ENCODE measurements at regions not wholly inside any gene's neighbourhood (a gene's known extent, or its start where the extent isn't known, plus 50 kb on each side); places are given as distances from the start of the nearest gene placed in this dataset.

- no peaks in the 10 kb centered on the region for H3K9me3 ChIP-seq (ENCODE audit: control insufficient read depth, insufficient read depth, low read depth, low read length)
- no peaks in the 10 kb centered on the region for H3K4me1 ChIP-seq (ENCODE audit: control insufficient read depth, insufficient read depth, low read length)
- POLR2A ChIA-PET: no interaction called here
- H3K4me3 ChIP-seq (ENCODE audit: low read depth, low read length): no peak overlapping the region
- no peak overlapping the region for H3K27ac ChIP-seq (ENCODE audit: extremely low read depth, low read depth, low read length)
- no peak for TF ChIP-seq SCRT2 (tag by site-specific recombination; IDR thresholded peaks at IDR 0.05)
- TF ChIP-seq ZNF280D (tag by site-specific recombination; IDR thresholded peaks at IDR 0.05): no peak
- TF ChIP-seq ZNF324 (tag by site-specific recombination; IDR thresholded peaks at IDR 0.05): no peak
- TF ChIP-seq PRDM6 (tag by site-specific recombination; IDR thresholded peaks at IDR 0.05): no peak
- TF ChIP-seq AEBP2 (tag by site-specific recombination; IDR thresholded peaks at IDR 0.05; ENCODE audit: borderline replicate concordance): no peak
- no peak for TF ChIP-seq ZNF521 (tag by site-specific recombination; IDR thresholded peaks at IDR 0.05)
- no peak for TF ChIP-seq ZNF24 (tag by site-specific recombination; IDR thresholded peaks at IDR 0.05)
- TF ChIP-seq ZNF2 (tag by site-specific recombination; IDR thresholded peaks at IDR 0.05): no peak
- TF ChIP-seq IKZF3 (tag by site-specific recombination; IDR thresholded peaks at IDR 0.05): no peak
- no peak for TF ChIP-seq SP3 (tag by site-specific recombination; IDR thresholded peaks at IDR 0.05)
- TF ChIP-seq ZSCAN16 (tag by site-specific recombination; IDR thresholded peaks at IDR 0.05): no peak
- TF ChIP-seq ZFP3 (tag by site-specific recombination; IDR thresholded peaks at IDR 0.05; ENCODE audit: low read depth): no peak
- TF ChIP-seq ZNF211 (tag by site-specific recombination; IDR thresholded peaks at IDR 0.05; ENCODE audit: low read depth): no peak
- TF ChIP-seq YY1 (tag by site-specific recombination; IDR thresholded peaks at IDR 0.05): no peak
- no peak for TF ChIP-seq ZNF239 (tag by site-specific recombination; IDR thresholded peaks at IDR 0.05)
- no peak for TF ChIP-seq SETDB1 (IDR thresholded peaks at IDR 0.05; ENCODE audit: insufficient read length, low read length)
- no peak for TF ChIP-seq ZNF629 (tag by site-specific recombination; IDR thresholded peaks at IDR 0.05)
- no peak for TF ChIP-seq ZFHX2 (tag by site-specific recombination; conservative IDR thresholded peaks at IDR 0.05)
- CTCF ChIA-PET: no interaction called here
- H3K36me3 ChIP-seq (ENCODE audit: control insufficient read depth in 2 of 2, insufficient read depth in 1 of 2, low read length in 2 of 2): no peaks in the 10 kb centered on the region
These were observed 571.3 kb upstream of the MIR17HG start for GRCh38 chr13:90776051-90776748.

GRCh38 chr13:90783273-90783672 lies 564.2 kb upstream of the MIR17HG start:
- ChIA-PET CTCF (interaction anchor here (0.7 kb wide), 1 partner anchor 370 kb away, joined by 3 read pairs; no protein-coding TSS in a partner anchor), POLR2A (no interaction called here)
- Histone ChIP-seq H3K27ac (ENCODE audit: extremely low read depth, low read depth, low read length) (no peak overlapping the region), H3K9me3 (ENCODE audit: control insufficient read depth, insufficient read depth, low read depth, low read length) (no peaks in the 10 kb centered on the region), H3K4me1 (ENCODE audit: control insufficient read depth, insufficient read depth, low read length) (no peaks in the 10 kb centered on the region), H3K4me3 (ENCODE audit: low read depth, low read length) (no peak overlapping the region), H3K36me3 (ENCODE audit: control insufficient read depth in 2 of 2, insufficient read depth in 1 of 2, low read length in 2 of 2) (no peaks in the 10 kb centered on the region)
- no peak for TF ChIP-seq ZNF510 (tag by site-specific recombination; IDR thresholded peaks at IDR 0.05; ENCODE audit: insufficient replicate concordance)
- no peak for TF ChIP-seq SP3 (tag by site-specific recombination; IDR thresholded peaks at IDR 0.05)

Data from HEK293 (cell line).